ENCODE measurements at regions not wholly inside any gene's neighbourhood (a gene's known extent, or its start where the extent isn't known, plus 50 kb on each side); places are given as distances from the start of the nearest gene placed in this dataset.

- peak; percentile 96 for DNase-seq (ENCODE audit: low read depth)
- no peak for TF ChIP-seq CTCF (IDR thresholded peaks at IDR 0.05; ENCODE audit: control insufficient read depth, insufficient read depth, low read depth, low read length, missing control alignments)
- H3K4me3 ChIP-seq (ENCODE audit: control insufficient read depth, low read depth, low read length): no peak overlapping the region
These were observed 226.3 kb upstream of the SMLR1 start for GRCh38 chr6:130600880-130601341.

- TF ChIP-seq CTCF (IDR thresholded peaks at IDR 0.05; ENCODE audit: control insufficient read depth, insufficient read depth, low read depth, low read length, missing control alignments): no peak
- DNase-seq (ENCODE audit: low read depth): peak; percentile 96
- H3K4me3 ChIP-seq (ENCODE audit: control insufficient read depth, low read depth, low read length): no peak overlapping the region
These were observed 224.9 kb upstream of the SMLR1 start for GRCh38 chr6:130602151-130602770.

DNA sequence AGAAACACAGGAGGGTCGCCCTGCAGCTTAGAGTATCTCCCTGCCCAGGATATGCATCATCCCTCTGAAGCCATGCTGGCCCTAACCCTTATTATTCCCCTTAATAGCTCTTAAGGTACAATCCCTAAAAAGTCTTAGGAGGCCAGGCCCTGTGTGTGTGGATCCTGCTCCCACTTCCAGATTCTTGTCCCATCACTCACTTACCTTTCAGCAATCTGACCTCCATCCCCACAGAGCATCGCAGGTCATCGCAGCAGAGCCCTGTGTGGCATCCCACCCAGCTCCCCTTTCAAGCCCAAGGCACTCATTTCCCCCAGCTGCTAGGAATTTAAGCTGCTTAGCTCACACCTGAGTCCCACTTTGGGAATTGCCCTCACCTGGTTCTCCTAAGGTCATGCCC lies 223.8 kb upstream of the SMLR1 start:
- TF ChIP-seq CTCF (IDR thresholded peaks at IDR 0.05; ENCODE audit: control insufficient read depth, insufficient read depth, low read depth, low read length, missing control alignments): no peak
- H3K4me3 ChIP-seq (ENCODE audit: control insufficient read depth, low read depth, low read length): no peak overlapping the region
- DNase-seq (ENCODE audit: low read depth): no peak

DNA sequence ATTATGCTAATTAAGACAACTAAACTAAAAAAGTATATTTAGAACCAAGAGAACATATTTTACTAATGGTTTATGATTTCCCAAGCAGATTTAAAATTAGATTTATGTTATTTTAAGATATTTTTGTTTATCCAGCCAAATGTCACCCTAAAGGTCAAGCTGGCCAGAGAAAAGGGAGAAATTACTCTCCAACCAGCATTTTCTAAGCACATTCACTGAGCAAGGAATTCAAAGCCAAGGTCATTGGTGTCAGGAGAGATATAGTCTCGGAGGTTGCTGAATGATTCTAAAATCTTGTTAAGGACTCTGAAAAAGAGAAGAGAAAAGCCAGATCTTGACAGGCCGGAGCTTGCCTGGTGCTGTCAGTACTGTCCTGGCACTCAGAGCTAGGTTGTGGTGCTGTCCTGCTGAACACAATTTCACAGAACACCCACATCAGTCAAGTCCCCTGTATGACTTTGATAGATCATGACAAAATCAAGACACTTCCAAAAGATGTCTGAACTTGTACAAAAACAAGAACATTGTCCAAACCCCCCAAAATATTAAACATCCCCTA lies 222.3 kb upstream of the SMLR1 start:
- TF ChIP-seq CTCF (IDR thresholded peaks at IDR 0.05; ENCODE audit: control insufficient read depth, insufficient read depth, low read depth, low read length, missing control alignments): no peak
- H3K4me3 ChIP-seq (ENCODE audit: control insufficient read depth, low read depth, low read length): no peak overlapping the region
- DNase-seq (ENCODE audit: low read depth): no peak

DNA sequence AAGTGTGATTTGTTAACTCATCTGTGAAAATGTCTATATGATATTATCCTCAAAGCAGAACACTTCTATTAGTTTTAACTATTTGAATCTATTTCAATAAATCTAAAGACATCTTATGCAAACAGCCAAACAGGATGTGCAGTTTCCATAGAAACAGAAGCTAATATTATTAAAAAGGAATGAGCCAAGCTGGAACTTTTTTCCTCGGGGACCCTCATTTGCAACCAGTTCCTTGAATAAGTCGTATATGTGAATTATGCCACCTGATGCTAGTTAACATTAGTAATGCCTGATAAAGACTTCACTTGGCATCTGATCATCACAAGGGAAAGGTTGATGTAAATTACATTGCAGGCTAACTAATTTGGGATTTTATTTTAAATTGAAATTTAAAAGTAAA lies 216.9 kb upstream of the SMLR1 start:
- no peak overlapping the region for H3K4me3 ChIP-seq (ENCODE audit: control insufficient read depth, low read depth, low read length)
- DNase-seq (ENCODE audit: low read depth): no peak
- TF ChIP-seq CTCF (IDR thresholded peaks at IDR 0.05; ENCODE audit: control insufficient read depth, insufficient read depth, low read depth, low read length, missing control alignments): no peak

GRCh38 chr6:130611366-130611765 lies 215.8 kb upstream of the SMLR1 start:
- TF ChIP-seq CTCF (IDR thresholded peaks at IDR 0.05; ENCODE audit: control insufficient read depth, insufficient read depth, low read depth, low read length, missing control alignments): no peak
- H3K4me3 ChIP-seq (ENCODE audit: control insufficient read depth, low read depth, low read length): no peak overlapping the region

More at GRCh38 chr6:130611366-130611765, 215.8 kb upstream of the SMLR1 start:
- no peak for DNase-seq (ENCODE audit: low read depth)

Data from AG09309 (cell line).